HG02571 (cell line): ENCODE measurements at regions not wholly inside any gene's neighbourhood (a gene's known extent, or its start where the extent isn't known, plus 50 kb on each side); places are given as distances from the start of the nearest gene placed in this dataset.

Experiments used
- ATAC-seq: cut with Tn5 transposase; IDR thresholded peaks from one replicate; pipeline ENCODE4 v1.9.1; 2021; ENCODE audit warnings: mild to moderate bottlenecking, moderate library complexity; ENCODE audit not compliant: unreplicated experiment

- ATAC-seq = no peak
Measured at GRCh38 chr3:94946683-94947082, 883.8 kb downstream of the NSUN3 start.

DNA sequence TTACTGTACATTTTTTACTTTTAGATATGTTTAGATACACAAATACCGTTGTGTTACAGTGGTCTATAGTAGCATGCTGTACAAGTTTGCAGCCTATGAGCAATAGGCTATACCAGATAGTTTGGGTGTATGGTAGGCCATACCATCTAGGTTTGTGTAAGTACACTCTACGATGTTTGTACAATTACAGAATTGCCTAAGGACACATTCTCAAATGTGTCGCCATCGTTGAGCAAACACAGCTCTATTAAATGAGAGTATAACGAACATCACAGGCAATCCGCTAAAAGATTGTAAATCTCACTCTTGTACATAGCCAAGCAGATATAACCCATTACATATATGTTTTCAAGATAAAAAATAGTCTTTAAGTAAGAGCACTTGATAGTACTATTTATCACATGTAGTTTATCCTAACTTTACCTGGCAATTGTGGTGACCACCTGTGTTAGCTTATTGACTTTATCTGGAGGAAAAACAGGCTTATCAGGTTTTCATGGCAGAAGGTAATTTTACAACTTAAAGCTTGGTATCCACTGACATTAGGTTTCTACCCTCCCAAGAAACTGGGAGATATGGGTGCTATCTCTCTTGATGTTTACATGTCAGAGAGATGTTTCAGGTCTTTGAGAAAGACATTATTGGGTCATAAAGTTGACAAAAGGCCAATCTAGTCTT is 898.7 kb downstream of the NSUN3 start:
- no peak for ATAC-seq

- ATAC-seq = no peak
Measured at GRCh38 chr3:94965867-94966475, 903.1 kb downstream of the NSUN3 start.

DNA sequence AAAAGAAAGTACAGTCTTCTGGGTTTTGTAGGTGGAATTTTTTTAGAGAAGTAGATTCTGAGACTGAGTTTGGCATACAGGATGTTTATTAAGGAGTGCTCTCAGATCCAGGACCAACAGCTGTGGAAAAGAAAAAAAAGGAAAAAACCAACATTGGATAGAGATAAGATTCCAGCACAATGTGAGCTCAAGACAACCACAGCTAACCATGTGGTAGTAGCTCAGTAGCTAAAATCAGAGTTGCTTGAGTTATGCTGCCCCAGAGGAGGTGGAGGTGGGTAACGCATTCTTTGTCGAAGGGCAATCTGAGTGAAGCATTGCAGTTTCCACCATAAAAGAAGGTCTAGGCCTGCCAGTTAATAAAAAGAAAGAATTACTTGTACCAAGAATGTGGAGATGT is 904.3 kb downstream of the NSUN3 start:
- no peak for ATAC-seq

GRCh38 chr3:94968519-94968918 is 905.7 kb downstream of the NSUN3 start:
- ATAC-seq = no peak

DNA sequence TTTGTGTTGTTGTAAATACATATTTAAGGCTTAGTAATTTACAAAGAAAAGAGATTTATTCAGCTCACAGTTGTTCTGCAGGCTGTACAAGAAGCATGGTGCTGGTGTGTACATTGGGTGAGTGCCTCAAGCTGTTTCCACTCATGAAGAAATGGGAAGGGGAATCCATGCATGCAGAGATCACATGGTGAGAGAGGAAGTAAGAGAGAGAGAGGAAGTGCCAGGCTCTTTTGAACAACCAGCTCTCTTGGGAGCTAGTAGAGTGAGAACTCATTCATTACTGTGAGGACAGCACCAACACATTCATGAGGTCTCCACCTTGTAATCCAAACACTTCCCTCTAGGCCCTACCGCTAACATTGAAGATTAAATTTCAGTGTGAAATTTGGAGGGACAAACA is 909.2 kb downstream of the NSUN3 start:
- no peak for ATAC-seq

DNA sequence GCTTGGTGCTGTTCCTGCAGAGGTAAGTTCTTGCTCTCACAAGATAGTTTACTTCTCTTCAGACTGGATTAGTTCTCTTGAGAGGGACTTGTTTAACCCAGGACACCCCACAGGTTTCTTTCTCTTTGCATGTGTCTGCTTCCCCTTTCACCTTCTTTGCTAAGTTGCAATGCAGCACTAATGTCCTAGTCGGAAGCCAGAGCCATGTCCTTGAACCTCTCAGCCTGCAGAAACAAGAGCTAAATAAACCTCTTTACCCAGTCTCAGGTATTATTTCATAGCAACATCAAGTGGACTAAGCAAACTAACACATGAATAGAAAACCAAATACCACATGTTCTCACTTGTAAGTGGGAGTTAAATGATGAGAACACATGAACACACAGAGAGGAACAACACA is 915.2 kb downstream of the NSUN3 start:
- no peak for ATAC-seq

DNA sequence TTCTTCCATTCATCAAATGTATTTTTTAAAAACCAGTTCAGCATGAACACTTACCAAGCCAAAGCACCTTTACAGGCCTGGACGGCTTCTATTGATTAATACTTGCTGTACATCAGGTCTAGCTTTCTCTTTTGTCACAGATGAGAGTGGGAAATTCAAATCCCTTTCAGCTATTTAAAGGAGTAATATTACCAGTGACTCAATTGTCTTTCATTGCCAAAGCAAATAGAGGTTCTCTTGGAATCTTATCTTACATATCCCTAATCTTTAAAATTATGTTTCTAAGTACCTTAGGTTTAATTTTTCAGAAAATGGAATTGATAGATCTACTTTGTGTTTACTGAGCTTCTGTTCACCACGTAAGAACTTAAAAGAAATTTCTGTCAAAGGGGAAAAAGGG is 922.9 kb downstream of the NSUN3 start:
- no peak for ATAC-seq

DNA sequence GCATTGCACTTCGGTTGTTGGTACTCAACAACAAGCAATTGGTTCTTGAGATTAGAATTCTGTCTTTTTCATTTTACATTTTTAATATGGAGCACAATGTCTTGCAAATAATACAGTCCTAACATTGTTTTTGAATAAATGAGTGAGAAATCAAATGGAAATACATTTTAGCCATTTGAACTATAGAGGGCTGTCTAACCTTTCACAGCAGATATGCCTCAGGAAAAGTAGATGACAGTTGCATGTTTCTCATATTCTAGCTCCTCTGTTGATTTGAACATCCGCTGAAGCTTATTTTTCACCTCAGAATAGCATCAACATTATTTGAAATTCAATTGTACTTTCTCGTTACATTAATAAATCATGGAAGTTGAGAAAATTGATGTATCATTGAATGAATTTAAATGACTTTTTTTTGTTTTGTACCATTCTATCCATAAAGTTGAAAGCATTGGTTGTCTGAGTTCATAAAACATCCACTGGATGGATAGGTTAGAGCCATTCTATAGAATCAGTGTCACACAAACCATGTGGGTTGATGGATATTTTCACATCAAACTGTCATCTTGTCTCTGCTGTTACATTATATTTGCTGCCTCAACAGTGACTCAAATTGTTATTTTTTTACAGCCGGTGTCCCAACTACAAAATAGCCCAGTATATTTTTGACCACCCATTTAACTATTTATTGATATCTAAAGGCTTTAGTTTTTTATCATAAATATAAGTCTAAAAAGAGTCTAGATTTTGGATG is 928.3 kb downstream of the NSUN3 start:
- no peak for ATAC-seq

DNA sequence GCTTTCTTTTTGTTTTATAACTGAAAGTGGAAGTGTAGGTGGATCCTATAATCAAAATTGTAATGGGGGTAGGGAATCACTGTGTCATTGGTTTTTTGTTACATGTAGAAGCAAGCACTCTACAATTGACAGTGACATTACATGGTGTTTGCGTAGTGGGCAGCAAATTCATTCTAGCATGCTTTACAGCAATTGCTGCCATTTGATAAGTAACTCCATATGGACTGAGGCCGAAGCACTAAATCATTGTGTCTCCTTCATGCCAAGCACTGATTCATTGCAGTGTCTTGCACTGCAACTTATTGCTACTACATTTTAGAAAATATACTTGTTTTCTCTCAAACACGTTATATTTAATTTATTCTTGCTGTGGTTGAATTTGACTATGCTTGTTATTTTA is 933.9 kb downstream of the NSUN3 start:
- no peak for ATAC-seq

GRCh38 chr3:95002438-95003046 is 939.7 kb downstream of the NSUN3 start:
- no peak for ATAC-seq

- no peak for ATAC-seq
Measured at GRCh38 chr3:95028688-95029087, 965.8 kb downstream of the NSUN3 start.

DNA sequence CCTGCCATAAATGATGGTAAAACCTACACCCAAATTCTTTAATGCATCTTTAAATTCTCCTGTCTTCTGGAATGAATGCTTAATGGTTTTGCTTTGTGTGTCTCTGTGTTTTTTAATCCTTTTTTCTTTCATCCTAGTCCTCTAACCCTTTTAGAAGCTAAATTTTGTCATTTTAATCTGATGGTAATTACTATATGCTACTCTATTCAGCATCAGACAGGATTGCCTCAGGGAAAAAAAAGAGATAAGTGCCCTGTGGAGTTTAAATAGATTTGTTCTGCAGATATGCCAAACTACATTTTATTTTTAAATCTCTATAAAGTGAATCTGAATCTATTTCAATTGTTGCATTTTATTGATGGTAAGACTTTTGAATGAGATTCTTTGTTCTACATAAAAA is 966.8 kb downstream of the NSUN3 start:
- no peak for ATAC-seq

- no peak for ATAC-seq
Measured at GRCh38 chr3:95036526-95037021, 973.7 kb downstream of the NSUN3 start.

GRCh38 chr3:95037097-95037496 is 974.2 kb downstream of the NSUN3 start:
- no peak for ATAC-seq

DNA sequence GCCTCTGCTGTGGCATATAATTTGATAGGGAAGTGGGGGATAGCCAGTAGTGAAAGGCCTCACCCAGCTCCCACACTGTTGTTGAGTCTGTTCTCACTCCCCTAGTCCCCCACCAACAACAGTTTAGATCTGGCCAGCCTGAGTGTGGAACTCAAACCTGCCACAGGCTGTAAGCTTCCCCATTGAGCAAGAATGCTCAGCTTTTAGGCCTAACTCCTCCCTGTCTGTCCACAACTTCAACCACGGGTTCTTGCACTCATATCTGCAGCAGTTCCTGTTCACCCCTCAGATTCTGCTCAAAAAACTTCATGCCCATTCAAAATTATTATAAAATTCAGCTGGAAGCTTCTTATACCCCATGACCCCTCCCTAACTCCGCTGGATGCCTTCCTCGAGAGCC is 975.1 kb downstream of the NSUN3 start:
- no peak for ATAC-seq

- no peak for ATAC-seq
Measured at GRCh38 chr3:95044101-95044500, 981.2 kb downstream of the NSUN3 start.

DNA sequence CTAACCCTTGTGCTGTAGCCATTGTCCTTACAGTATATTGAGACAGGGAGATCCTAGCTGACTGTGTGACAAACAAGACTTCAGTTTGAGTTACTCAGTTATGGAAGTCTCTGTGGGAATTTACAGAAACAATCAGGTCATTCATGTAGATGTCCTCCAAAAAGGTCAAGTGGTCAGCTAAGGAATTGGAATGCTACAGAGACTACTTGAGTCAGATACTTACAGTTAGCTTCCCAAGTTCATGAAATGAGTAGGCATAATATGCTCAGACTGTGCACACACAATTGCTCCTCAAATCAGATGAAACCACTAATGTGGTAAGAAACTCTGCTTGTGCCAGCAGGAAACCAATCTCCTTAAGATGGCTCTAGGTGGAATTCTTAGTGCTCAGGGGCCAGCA is 985.7 kb downstream of the NSUN3 start:
- ATAC-seq = no peak

DNA sequence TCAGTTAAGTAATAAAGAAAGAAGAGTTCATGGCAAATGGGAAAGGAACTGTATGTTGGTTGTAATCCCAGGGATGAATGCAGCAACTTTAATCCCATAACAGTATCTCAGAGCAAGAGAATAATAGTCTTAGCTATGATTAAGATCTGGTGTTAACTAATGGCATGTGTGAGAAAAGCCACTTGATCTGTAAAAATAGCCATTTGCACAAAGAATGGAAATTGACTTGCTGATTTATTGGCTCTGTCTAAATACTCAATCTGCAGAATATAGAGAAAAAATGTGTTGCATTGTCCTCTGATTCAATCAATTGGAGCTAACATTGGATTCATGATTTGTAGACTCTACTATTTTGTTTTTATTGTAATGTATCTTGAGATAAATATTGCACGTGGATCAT is 987.0 kb downstream of the NSUN3 start:
- ATAC-seq = no peak

- no peak for ATAC-seq
Measured at GRCh38 chr3:95055288-95055687, 992.4 kb downstream of the NSUN3 start.

DNA sequence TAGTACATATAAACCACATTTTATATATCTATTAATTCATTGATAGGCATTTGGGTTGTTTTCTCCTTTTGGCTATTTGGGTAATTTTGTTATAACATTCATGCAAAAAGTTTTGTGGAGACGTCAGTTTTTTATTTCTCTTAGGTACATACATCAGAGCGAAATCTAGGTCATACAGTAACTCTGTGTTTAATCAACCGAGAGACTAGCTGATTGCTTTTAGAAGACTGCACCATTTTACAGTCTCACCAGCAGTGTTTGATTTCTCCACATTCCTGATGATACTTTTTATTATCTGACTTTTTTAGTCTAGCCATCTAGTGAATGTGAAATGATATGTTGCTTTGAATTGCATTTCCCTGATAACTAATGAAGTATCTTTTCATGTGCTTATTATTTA is 1019.3 kb downstream of the NSUN3 start:
- ATAC-seq = no peak

GRCh38 chr3:95084738-95085137 is 1021.9 kb downstream of the NSUN3 start:
- ATAC-seq = no peak
